ENCODE measurements at regions not wholly inside any gene's neighbourhood (a gene's known extent, or its start where the extent isn't known, plus 50 kb on each side); places are given as distances from the start of the nearest gene placed in this dataset.

DNA sequence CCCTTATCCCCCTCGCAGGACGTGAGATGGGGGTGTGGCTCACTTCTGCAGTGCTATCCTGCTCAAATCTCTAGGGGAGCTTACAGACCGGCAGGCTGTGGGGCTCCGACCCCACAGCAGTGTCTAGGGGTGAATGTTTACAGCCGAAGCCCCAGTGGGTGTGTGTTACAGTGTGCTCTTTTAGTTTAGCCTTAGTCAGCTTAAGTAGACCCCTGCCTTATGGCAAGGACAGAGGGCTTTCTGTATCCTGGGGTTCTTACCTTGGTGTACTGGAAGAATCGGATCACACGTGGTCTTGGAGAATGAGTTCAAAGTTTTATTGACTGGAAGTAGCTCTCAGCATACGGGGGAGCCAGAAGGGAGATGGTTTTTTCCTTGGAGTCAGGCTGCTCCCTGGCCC, 348.2 kb upstream of the GYPC start:
- no peak for DNase-seq (ENCODE audit: low read depth in 3 of 3)

DNA sequence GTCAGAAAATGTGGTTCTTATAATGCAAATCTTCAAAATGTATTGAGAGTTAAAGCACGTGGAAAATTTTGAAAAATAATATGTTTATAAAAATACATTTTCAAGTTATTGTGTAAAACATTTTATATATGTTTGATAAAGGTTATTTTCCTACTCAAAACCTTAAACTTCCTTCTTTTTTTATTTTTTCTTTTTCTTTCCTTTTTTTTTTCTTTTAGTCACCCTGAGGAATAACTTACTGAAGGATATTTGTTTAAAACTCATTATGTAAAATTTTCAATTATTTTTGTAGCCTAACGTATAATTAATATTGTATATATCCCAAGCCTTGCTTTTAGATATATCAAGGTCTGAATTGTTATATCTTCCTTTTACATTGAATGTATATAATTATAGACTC, 346.8 kb upstream of the GYPC start:
- DNase-seq (ENCODE audit: low read depth in 3 of 3): no peak

DNA sequence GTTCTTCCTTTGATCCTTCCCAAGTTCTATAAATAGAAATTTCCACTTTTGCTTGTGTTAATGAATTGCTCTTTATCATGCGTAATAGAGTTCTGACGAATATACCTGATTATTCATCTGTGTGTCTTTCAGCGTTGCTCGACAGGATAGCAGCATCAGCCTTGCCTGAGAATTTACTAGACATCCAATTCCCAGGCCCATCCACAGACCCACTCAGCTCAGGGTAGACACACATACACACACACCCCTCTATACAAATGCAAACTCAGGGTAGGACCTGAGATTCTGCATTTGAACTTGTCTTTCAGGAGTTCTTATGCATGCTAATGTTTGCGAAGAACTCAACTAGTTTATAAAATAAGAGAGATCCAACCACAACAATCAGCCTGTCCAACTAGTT, 343.4 kb upstream of the GYPC start:
- DNase-seq (ENCODE audit: low read depth in 3 of 3): no peak

DNA sequence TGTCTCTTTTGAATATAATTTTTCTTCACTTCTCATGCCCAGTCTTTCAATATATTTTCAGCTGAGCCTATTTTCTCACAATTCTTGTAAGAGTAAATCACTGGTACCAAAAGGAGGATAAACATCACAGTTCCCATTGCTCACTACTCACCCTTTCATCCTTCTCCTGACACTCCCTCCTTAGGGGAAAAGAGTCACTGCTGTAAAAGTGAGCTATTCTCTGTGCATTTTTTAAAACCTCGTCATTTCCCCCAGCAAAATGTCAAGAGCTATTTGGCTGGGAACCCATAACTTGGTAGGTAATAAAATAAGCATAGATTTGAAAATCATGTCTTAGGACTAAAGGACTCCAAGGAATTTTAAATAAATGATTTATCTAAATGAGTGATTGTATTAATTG, 340.1 kb upstream of the GYPC start:
- DNase-seq (ENCODE audit: low read depth in 3 of 3): no peak

DNA sequence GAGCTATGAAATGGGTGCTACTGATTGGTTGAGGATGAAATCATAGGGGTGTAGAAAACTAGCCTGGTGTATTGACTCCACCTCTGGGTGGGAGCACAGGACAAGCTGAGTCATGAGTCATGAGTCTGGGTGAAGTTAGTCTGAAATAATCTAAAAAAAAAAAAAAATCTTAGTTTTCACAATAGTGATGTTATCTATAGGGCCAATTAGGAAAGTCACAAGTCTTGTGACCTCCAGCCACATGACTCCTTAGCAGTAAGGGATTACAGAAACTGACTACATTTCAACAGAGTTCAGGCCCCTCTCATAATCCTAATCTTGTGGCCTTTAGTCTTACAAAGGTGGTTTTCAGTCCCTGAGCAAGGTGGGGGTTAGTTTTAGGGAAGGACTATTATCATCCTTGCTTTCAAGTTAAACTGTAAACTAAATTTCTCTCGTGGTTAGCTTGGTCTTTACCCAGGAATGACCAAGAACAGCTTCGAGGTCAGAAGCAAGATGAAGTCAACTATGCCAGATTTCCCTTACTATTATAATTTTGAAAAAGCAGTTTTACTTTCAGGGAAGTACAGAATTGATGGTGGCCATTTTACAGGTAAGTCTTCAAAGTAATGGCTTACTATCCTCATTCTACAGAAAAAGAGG, 338.0 kb upstream of the GYPC start:
- DNase-seq (ENCODE audit: low read depth in 3 of 3): no peak

GRCh38 chr2:126322342-126322741, 333.6 kb upstream of the GYPC start:
- no peak for DNase-seq (ENCODE audit: low read depth in 3 of 3)

GRCh38 chr2:126325202-126325601, 330.8 kb upstream of the GYPC start:
- no peak for DNase-seq (ENCODE audit: low read depth in 3 of 3)

DNA sequence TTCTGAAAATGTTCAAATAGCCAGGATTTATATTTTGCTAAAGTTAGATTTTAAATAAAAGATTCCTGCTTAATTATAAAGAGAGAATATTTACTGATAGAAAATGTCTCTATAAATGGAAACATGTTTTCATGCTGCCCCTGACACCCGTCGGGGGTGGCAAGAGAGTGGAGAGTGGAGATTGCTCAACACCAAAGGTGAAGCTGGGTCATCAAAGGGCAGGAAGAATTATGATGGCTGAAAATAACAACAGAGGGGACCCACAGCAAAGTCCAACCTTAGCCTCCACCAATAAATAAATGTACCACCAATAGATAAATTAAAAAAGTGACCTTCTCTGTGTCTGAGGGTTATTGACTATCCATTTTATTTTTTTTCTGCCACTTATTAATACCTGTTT, 326.8 kb upstream of the GYPC start:
- no peak for DNase-seq (ENCODE audit: low read depth in 3 of 3)

GRCh38 chr2:126342457-126342856, 313.5 kb upstream of the GYPC start:
- DNase-seq (ENCODE audit: low read depth in 3 of 3): no peak

GRCh38 chr2:126343136-126343535, 312.8 kb upstream of the GYPC start:
- DNase-seq (ENCODE audit: low read depth in 3 of 3): no peak

DNA sequence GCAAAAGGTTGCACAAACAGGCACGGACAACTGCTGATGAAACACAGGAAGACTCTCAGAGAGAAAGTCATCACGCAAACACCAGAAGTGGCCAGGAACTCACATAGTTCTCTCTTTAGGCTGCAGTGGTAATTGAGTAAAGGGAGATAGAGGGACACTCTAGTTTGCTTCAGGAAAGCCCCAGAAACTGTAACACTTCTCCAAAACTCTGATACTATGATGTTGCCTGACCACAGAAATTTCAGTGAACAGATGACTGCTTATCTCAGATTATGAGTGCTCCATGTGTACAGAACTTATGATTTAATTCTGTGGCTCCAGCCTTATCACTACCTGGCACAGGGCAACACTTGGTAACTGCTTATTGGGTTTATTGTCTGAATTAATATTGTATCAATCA, 311.5 kb upstream of the GYPC start:
- no peak for DNase-seq (ENCODE audit: low read depth in 3 of 3)

DNA sequence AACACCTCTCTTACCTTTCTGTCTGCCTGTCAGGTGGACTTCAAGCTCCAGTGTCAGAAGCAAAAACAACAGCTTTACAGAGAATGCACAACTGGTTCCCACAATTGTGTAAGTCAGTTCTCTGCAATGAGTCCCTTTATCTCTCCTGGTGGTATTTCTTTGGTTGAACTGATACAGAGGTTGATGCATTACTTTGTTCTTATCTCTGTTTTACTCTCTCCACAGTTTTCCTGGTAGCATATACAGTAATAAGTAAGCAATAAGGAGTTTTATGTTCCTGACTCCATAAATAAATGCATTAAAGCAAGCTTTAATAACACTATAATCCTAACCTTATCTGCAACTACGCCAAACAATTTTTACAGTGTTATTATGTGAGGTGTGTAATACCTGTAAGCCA, 310.3 kb upstream of the GYPC start:
- DNase-seq (ENCODE audit: low read depth in 3 of 3): no peak

- no peak for DNase-seq (ENCODE audit: low read depth in 3 of 3)
Observed at GRCh38 chr2:126356631-126357030, 299.3 kb upstream of the GYPC start.

- DNase-seq (ENCODE audit: low read depth in 3 of 3): no peak
Observed at GRCh38 chr2:126358122-126358521, 297.8 kb upstream of the GYPC start.

- no peak for DNase-seq (ENCODE audit: low read depth in 3 of 3)
Observed at GRCh38 chr2:126359494-126359893, 296.5 kb upstream of the GYPC start.

DNA sequence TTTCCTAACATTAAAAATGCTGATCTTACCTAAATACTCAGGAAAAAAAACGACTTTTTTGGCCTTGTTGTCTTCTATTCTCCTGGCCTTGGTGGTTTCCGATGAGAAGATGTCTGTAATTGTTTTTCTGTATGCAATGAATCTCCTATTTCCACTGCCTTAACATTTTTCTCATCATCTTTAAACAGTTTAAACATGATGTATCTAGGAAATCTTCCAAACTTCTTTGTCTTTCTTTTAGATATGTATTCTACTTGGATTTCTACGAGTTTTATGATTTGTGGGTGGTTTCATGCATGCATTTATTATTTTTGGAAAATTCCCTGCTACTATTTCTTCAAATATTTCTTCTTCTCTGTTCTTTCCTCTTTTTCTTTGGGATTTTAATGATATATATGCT, 288.6 kb upstream of the GYPC start:
- DNase-seq (ENCODE audit: low read depth in 3 of 3): no peak

DNA sequence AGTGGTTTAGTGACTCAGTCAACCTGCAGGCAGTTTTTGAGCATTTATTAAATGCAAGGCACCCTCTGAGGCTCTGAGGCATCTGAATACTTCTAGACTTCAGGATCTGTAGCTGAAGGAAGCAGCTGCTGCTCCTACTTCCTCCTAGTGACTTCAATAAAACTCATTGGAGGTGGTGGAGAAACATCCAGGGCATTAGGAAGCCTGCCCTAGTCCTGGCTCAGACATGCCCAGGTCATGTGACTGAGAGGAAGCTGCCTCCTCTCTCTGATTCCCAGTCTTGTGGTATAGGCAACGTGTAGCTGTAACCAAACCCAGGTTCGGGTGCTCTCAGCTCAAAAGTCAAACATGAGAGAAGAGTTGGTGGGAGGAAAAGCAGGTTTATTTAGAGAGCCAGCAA, 287.2 kb upstream of the GYPC start:
- DNase-seq (ENCODE audit: low read depth in 3 of 3): no peak

DNA sequence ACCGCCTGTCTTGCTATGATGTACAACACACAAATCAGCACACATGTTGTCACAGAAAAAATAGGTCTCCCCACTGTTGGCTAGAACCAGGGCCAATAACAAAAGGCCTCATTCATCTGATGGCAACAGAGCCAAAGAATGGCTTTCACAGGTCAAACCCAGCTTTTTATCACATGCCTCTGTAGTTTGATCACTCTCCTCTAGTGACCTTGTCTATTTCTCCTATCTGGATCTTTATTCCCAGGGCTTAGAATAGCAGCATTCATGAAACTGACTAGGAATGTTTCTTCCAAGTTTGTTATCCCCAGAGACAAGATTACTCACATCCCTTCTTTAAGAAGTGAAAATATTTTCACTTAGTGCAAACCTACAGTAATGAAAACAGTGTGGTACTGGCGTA, 285.8 kb upstream of the GYPC start:
- no peak for DNase-seq (ENCODE audit: low read depth in 3 of 3)

DNA sequence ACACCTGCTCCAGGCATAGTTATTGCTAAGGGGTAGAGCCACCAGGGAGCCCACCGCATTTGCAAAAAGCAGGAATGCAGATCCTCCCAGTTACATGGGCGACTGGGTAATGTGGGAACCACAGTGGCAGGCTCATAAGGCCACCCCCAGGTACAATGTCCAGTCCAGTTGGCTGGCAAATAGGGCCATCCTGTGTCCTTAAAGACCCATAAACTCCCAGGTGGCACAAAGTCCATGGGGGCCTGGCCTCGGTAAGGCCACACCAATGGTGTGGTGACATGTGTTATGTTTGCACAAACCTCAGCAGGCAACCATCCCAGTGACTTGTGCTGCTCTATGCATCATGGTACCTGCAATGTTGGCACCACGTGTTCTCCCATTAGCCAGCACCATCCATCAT, 283.6 kb upstream of the GYPC start:
- DNase-seq (ENCODE audit: low read depth in 3 of 3): no peak

DNA sequence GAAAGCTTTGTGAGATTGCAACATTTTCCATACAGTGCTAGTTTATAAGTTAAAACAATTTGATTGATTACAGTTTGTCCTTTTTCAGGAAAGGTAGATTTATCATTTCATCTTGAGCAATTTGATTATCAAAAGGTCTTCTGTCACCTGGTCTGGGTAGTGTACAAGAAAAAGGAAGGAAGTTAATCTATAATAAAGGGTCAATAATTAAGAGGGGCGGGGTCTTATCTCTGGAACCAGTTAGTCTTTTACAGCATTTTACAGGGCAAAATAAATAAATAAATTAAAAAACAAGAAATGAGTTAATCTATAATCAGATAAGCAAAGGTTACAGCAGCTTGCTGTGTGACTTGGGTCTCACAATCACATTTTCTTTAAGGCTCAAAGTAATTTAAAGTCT, 277.8 kb upstream of the GYPC start:
- no peak for DNase-seq (ENCODE audit: low read depth in 3 of 3)

DNA sequence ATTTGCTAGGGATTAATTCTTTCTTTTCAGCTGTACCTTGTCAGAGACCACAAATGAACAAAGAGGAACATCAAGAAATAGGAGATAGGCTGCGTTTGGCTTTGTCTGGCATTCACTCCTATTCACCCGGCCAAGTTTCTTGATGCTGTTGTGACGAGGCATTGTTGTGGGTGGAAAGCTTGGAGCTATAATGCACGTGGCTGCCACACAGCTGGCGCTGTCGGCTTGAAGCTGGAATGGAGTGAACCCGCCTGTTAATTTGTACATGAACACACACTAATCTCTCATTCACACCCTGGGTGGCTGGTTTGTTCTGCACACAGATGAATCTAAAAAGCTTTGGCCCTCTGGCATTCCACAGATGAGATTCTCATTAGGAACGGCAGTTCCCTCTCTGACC, 274.9 kb upstream of the GYPC start:
- DNase-seq (ENCODE audit: low read depth in 3 of 3): no peak

- no peak for DNase-seq (ENCODE audit: low read depth in 3 of 3)
Observed at GRCh38 chr2:126382998-126383397, 273.0 kb upstream of the GYPC start.

GRCh38 chr2:126383800-126384199, 272.2 kb upstream of the GYPC start:
- no peak for DNase-seq (ENCODE audit: low read depth in 3 of 3)

GRCh38 chr2:126385441-126385840, 270.5 kb upstream of the GYPC start:
- DNase-seq (ENCODE audit: low read depth in 3 of 3): no peak

- no peak for DNase-seq (ENCODE audit: low read depth in 3 of 3)
Observed at GRCh38 chr2:126385983-126386382, 270.0 kb upstream of the GYPC start.
